DOHH2 (cell line): ENCODE measurements at regions not wholly inside any gene's neighbourhood (a gene's known extent, or its start where the extent isn't known, plus 50 kb on each side); places are given as distances from the start of the nearest gene placed in this dataset.

Experiments used
- H3F3A ChIP-seq: fragments of 200-600 bp; sonication (generic), shearing (Covaris generic); 2 replicates; pipeline ENCODE4 v1.6.0; 2016; ENCODE audit warnings: antibody characterized with exemption, mild to moderate bottlenecking; ENCODE audit not compliant: control insufficient read depth, insufficient read depth
- H3K27ac ChIP-seq: fragments of 200-600 bp; sonication (generic); 2 replicates; pipeline ENCODE4 v1.5.1; 2014; ENCODE audit warnings: low read depth, mild to moderate bottlenecking, low read length, moderate library complexity
- H3K27me3 ChIP-seq: fragments of 200-600 bp; sonication (generic); 2 replicates; pipeline ENCODE4 v1.6.1; 2014; ENCODE audit warnings: mild to moderate bottlenecking, low read length, mixed read lengths; ENCODE audit not compliant: control insufficient read depth
- H3K36me3 ChIP-seq: fragments of 200-600 bp; sonication (generic); 2 replicates; pipeline ENCODE4 v1.6.1; 2014; ENCODE audit warnings: mild to moderate bottlenecking, low read length, moderate library complexity, mixed read lengths; ENCODE audit not compliant: control insufficient read depth
- H3K4me1 ChIP-seq: fragments of 200-600 bp; sonication (generic); 2 replicates; pipeline ENCODE4 v1.6.1; 2014; ENCODE audit warnings: mild to moderate bottlenecking, low read length, mixed read lengths; ENCODE audit not compliant: control insufficient read depth
- H3K4me2 ChIP-seq: fragments of 200-600 bp; sonication (generic); 2 replicates; pipeline ENCODE4 v1.6.0; 2014; ENCODE audit warnings: mild to moderate bottlenecking, low read length, moderate library complexity
- H3K4me3 ChIP-seq: fragments of 200-600 bp; sonication (generic); 2 replicates; pipeline ENCODE4 v1.5.1; 2014; ENCODE audit warnings: mild to moderate bottlenecking, low read length, mixed read lengths
- H3K79me2 ChIP-seq: fragments of 200-600 bp; sonication (generic); 2 replicates; pipeline ENCODE4 v1.6.1; 2014; ENCODE audit warnings: mild to moderate bottlenecking, low read length, mixed read lengths; ENCODE audit not compliant: control insufficient read depth
- H3K9me2 ChIP-seq: fragments of 200-600 bp; sonication (generic); replicated peaks from 2 replicates; pipeline ENCODE4 v1.6.1; 2014; ENCODE audit warnings: mild to moderate bottlenecking, low read length, mixed read lengths; ENCODE audit not compliant: control insufficient read depth
- H3K9me3 ChIP-seq: fragments of 200-600 bp; sonication (generic); 2 replicates; pipeline ENCODE4 v1.6.1; 2014; ENCODE audit warnings: antibody characterized with exemption, low read length, mixed read lengths; ENCODE audit not compliant: control insufficient read depth, insufficient read depth
- H4K20me1 ChIP-seq: fragments of 200-600 bp; sonication (generic); 2 replicates; pipeline ENCODE4 v1.6.0; 2014; ENCODE audit warnings: low read depth, mild to moderate bottlenecking, antibody characterized with exemption, low read length, moderate library complexity; ENCODE audit not compliant: control insufficient read depth, insufficient read depth
- CTCF ChIP-seq: fragments of 200-600 bp; sonication (generic); IDR thresholded peaks from one replicate; pipeline ENCODE4 v1.5.1; 2014; ENCODE audit warnings: antibody characterized with exemption, mild to moderate bottlenecking, low read depth, low read length; ENCODE audit not compliant: poor library complexity, severe bottlenecking
- EZH2phosphoT487 ChIP-seq: fragments of 200-600 bp; sonication (generic); IDR thresholded peaks from 2 replicates; pipeline ENCODE4 v1.6.1; 2017; ENCODE audit warnings: borderline replicate concordance, mild to moderate bottlenecking, antibody characterized with exemption, low read length, moderate library complexity, mixed read lengths

- Histone ChIP-seq H3K4me1 (peaks cover 33% of the 10 kb centered on the region), H3K9me2 (no peaks in the 10 kb centered on the region), H3K27ac (no peak overlapping the region), H3K4me2 (no peak overlapping the region), H3F3A (no peaks in the 10 kb centered on the region), H3K27me3 (no peaks in the 10 kb centered on the region), H3K4me3 (no peak overlapping the region), H3K79me2 (no peaks in the 10 kb centered on the region), H3K9me3 (no peaks in the 10 kb centered on the region), H4K20me1 (no peaks in the 10 kb centered on the region), H3K36me3 (no peaks in the 10 kb centered on the region)
- no peak for TF ChIP-seq EZH2phosphoT487
These were observed 182.3 kb downstream of the C9orf152 start for GRCh38 chr9:110025551-110026170.

GRCh38 chr9:110027671-110028081, 180.3 kb downstream of the C9orf152 start:
- H3K79me2 ChIP-seq, result no peaks in the 10 kb centered on the region
- no peaks in the 10 kb centered on the region for H3F3A ChIP-seq
- no peaks in the 10 kb centered on the region for H3K9me2 ChIP-seq
- H3K4me2 ChIP-seq, result no peak overlapping the region
- no peaks in the 10 kb centered on the region for H3K9me3 ChIP-seq
- no peak overlapping the region for H3K4me3 ChIP-seq
- H3K27me3 ChIP-seq, result no peaks in the 10 kb centered on the region
- TF ChIP-seq EZH2phosphoT487 (no peak), CTCF (no peak)
- no peaks in the 10 kb centered on the region for H4K20me1 ChIP-seq
- H3K27ac ChIP-seq, result no peak overlapping the region
- H3K36me3 ChIP-seq, result no peaks in the 10 kb centered on the region
- H3K4me1 ChIP-seq, result peaks cover 25% of the 10 kb centered on the region

- no peaks in the 10 kb centered on the region for H3K36me3 ChIP-seq
- TF ChIP-seq CTCF (no peak), EZH2phosphoT487 (no peak)
- H3K4me1 ChIP-seq, result peaks cover 25% of the 10 kb centered on the region
- H4K20me1 ChIP-seq, result no peaks in the 10 kb centered on the region
- no peak overlapping the region for H3K4me3 ChIP-seq
- H3K9me2 ChIP-seq, result no peaks in the 10 kb centered on the region
- H3K27me3 ChIP-seq, result no peaks in the 10 kb centered on the region
- no peak overlapping the region for H3K27ac ChIP-seq
- no peaks in the 10 kb centered on the region for H3F3A ChIP-seq
- no peaks in the 10 kb centered on the region for H3K79me2 ChIP-seq
- H3K9me3 ChIP-seq, result no peaks in the 10 kb centered on the region
- H3K4me2 ChIP-seq, result no peak overlapping the region
These were observed 179.7 kb downstream of the C9orf152 start for GRCh38 chr9:110028271-110028670.

GRCh38 chr9:110028676-110029075, 179.3 kb downstream of the C9orf152 start:
- Histone ChIP-seq H3K9me3 (no peaks in the 10 kb centered on the region), H3K4me1 (peaks cover 25% of the 10 kb centered on the region), H4K20me1 (no peaks in the 10 kb centered on the region), H3F3A (no peaks in the 10 kb centered on the region), H3K4me3 (no peak overlapping the region), H3K79me2 (no peaks in the 10 kb centered on the region), H3K9me2 (no peaks in the 10 kb centered on the region), H3K36me3 (no peaks in the 10 kb centered on the region), H3K27me3 (no peaks in the 10 kb centered on the region), H3K27ac (no peak overlapping the region), H3K4me2 (no peak overlapping the region)
- no peak for TF ChIP-seq EZH2phosphoT487
- no peak for TF ChIP-seq CTCF
